GM19438 (cell line): ENCODE measurements at regions not wholly inside any gene's neighbourhood (a gene's known extent, or its start where the extent isn't known, plus 50 kb on each side); places are given as distances from the start of the nearest gene placed in this dataset.

Source experiments
- ATAC-seq: cut with Tn5 transposase; IDR thresholded peaks from one replicate; pipeline ENCODE4 v1.9.1; 2021; ENCODE audit warnings: low read depth; ENCODE audit not compliant: unreplicated experiment

DNA sequence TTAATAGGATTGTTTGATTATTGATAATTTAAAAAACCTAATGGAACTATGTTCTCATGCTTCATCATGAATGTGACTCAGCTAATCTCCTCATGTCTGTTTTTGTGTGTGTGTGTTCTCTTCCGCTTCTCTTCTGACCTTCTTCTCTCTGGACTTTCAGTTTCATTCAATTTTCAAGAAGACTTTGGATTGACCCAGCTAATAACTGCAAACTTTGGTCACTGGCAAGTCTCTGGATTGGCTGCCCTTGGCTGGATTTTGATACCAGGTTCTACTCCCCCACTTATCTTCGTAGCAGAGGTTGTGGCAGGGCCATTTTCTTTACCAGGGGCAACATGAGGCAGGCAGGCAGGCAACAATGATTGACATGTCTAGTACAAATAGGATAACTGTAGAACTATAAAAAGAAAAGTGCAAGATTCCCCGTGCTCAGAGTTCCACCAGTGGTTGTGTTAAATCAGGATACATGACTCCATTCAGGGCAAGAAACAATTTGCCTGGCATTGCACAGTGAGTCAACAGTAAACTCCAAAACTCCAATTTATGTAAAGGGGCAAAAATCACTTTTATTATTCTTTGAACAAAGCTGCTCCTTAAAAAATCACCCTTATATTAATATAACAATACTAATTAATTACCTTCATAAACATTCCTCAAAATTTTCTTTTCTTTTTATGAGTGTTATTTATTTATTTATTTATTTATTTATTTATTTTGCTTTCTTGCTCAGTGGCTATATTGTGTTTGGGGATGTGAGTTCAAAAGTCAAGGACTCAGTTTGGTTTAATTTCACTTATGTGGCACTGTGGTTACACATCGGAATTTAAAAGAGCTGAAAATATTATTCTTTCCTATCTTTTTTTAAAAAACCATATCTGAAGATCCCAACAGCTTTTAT, 167.6 kb downstream of the RND3 start:
- ATAC-seq = no peak

DNA sequence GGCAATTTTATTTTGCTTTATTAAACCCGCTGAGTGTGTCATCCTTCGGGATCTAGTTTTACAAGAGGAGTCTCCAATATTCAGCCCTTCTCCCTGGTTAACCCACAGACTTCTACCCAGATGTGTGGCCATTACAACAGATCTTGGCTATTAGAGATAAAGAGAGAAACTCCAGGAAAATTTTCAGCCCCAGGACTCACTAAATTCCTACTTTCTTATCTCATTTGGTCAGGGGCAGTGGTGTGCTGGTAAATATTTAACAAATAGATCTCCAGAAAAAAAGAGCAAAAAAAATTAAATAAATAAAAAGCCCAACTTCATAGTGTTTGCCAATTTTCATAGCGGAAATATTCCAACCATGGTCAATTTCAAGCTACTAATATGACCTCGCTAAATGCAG, 168.4 kb downstream of the RND3 start:
- ATAC-seq = no peak

DNA sequence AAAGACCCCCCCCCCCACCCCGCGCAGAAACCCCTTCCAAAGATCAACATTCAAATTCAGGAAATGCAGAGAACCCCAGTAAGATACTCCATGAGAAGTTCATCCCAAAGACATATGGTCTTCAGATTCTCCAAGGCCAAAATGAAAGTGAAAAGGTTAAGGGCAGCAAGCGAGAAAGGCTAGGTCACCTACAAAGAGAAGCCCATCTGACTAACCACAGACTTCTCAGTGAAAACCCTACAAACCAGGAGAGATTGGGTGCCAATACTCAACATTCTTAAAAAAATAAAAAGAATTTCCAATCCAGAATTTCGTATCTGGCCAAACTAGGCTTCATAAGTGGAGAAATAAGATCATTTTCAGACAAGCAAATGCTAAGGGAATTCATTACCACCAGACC, 175.2 kb downstream of the RND3 start:
- ATAC-seq = no peak

DNA sequence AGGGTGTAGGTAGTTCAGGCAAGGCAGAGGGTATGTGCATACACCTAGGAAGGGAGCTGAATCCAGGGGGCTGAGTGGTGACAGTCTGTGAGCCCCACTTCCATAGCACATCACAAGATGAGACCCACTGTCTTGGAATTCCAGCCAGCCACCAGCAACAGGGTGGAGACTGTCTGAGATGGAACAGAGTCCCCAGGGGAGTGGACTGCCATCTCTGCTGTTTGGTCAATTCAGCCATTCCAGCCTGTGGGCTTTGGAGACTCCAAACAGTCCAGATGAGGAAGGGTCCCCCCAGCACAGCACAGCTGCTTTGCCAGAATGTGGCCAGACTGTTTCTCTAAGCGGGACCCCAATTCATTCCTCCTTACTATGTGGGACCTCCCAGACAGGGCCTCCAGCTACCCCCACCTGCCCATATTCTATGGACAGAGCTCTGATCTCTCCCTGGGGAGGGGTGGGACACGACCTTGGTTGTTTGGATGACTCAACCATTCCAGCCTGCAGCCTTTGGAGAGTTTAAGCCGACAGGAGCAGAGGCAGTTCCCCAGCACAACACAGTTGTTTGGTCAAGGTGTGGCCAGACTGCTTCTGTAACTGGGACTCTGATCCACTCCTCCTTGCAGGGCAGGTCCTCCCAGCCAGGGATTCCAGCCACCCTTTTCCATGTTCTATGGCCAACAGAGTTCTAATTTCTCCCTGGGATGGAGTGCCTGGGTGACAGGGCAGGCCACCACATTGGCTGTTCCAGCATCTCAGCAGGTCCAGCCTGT, 178.0 kb downstream of the RND3 start:
- ATAC-seq = no peak

DNA sequence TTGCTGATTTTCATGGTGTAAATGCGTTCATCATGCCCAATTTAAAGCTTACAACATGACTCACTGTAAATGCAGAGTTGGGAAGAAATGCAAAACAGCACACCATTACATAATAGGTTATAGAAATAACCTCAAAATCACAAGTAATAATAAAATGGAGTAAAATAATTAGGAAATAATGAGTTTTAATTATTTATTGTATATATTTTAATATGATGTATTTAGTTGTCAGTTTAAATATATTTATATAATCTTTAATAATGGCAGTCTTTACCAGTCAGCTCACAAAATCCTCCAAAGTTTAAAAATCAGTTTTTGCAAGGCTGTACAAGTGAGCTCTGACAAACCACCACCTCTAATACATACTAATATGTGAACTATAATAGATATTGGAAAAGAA, 180.2 kb downstream of the RND3 start:
- no peak for ATAC-seq

DNA sequence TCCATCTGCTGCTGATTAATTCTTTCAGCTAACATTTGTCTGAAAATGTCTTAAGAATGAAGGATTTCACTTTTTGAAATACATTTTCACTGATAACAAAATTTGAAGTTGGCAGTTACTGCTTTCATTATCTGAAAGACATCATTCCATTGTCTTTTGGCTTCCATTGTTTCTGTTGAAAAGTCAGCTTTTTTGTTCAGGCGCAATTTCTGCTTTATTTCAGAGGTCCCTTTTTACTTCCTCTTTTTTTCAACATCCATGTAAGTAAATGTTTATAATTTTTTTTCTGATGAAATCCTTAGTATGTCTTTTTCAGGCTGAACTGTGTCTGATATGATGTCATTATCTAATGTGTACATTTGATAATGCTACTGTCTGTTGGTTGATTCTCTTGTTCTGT, 184.2 kb downstream of the RND3 start:
- no peak for ATAC-seq

DNA sequence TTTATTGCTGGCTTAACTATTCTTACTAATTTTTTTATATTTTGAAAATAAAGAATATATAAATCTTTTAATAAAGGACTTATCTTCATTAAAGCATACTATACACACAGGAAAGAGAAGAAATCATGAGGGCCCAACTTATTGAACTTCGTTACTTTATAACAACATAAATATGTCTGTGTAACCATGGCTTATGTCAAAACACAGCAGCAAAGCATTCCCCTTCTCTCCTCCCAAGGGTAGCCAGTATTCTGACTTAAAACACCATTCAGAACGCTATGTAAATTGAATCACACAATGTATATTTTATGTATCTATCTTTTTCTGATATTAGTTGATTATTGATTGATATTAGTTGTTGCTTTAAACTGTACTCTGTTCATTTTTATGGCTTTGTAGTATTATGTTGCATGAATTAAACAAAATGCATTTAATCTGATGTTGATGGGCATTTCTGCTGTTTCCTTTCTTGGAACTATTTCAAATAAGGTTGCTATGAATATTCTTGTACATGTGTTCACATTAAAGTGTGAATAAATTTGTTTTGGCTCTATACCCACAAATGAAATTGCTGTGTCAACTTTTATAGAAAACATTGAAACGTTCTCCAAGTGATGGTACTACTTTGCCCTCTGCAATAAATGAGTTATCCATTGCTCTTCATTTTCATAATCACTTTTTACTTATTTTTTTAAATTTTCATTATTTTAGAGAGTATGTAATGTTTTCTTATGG, 188.7 kb downstream of the RND3 start:
- ATAC-seq = no peak

DNA sequence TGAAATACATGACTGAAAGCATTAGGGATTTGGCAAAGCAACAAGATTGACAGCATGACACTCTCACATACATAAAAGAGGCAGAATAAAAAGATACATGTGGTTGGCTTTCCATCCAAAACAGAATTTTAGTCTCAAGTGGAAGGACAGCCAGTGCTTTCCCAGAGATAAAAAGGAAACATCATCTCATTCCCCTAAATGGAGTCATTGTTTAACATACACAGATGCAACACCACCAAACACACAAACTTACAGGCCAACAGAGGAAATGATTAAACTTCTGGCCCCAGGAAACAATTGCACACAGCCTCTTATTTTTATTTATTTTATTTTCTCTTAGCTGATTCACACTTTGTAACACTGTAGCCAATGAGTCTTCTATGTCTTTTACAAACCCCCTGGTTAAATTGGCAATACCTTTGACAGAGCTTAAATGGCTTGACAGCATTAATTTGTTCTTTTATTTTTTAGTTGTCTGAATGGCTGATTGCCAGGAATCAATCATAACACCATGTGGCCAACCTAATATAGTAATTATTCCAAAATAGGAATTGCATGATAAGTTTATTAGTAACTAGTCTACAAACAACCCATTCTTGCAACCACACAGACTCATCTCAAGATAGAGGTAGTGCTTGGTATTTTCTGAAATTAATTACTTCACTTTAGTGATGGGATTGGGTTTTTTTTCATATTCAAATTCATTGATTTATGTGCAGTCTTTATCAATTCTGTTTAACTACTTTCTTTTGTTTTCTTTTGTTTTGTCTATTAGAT, 190.5 kb downstream of the RND3 start:
- ATAC-seq = no peak

DNA sequence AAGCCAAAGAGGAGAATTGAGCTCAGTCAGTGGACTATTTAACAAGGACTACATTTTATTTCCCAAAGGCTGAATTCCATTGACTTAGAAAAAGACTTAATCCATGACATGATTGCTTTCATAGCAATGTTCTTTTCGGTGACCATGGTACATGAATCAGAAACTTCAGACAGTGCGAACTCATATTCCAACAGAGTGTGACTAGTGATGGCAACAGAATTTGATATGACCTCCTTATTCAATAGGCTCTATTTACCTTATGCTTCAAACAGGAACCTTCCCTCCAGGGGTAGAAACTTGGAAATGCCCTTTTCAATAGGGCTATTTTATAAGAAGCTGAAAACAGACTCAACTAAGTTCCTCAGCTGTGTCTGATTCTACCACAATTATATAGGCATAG, 191.9 kb downstream of the RND3 start:
- ATAC-seq = no peak

DNA sequence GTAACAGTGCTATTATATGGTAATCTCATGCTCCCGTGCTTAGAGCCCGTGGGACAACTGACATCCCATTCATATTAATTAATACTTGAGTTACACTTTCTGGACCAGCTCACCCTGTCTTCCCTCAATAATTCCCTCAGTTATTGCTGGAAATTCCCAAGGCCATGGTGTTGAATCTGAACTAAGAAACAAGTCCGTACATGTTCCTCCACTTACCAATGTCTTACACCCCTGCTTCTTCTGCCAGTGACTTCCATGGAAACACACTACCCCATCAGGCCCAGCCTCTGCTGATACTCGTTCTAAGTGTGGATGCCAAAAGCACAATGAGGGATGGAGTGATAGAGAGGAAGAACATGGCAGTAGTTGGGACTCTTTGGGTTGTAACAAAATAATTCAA, 193.7 kb downstream of the RND3 start:
- no peak for ATAC-seq

DNA sequence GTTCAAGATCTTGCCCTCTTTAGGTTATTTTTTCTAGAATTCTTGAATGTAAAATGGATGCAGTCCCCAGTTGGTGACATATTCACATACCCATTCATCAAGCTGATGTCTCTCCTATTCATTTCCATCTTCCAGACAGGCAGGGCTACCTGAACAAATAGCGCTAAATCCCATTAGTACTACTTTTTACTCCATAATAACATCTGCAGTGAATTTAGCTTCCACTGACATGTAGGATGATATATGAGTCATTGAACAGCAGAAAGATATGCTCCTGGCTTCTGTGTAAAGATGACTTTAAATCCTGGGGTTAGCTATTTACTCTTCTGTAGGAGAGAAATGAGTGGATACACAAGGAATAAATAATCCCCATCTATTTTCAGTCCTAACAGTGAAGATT, 194.7 kb downstream of the RND3 start:
- no peak for ATAC-seq

DNA sequence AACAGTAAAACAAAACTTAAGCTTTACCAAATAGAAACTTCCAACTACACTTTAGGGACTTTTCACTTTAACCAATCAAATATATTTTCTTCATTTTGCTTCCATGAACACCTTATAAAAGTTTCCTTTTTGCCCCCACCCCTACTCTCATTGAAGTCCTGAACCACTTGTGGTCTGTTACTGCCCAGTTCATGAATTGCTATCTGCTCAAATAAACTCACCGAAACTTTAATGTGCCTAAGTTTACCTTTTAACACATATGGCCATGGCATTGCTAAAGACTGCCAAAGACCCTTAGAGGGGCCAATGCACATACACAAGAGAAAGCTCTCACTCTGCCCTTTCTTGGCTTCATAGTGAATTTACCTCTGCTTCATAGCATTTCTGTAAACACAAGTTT, 195.3 kb downstream of the RND3 start:
- no peak for ATAC-seq

DNA sequence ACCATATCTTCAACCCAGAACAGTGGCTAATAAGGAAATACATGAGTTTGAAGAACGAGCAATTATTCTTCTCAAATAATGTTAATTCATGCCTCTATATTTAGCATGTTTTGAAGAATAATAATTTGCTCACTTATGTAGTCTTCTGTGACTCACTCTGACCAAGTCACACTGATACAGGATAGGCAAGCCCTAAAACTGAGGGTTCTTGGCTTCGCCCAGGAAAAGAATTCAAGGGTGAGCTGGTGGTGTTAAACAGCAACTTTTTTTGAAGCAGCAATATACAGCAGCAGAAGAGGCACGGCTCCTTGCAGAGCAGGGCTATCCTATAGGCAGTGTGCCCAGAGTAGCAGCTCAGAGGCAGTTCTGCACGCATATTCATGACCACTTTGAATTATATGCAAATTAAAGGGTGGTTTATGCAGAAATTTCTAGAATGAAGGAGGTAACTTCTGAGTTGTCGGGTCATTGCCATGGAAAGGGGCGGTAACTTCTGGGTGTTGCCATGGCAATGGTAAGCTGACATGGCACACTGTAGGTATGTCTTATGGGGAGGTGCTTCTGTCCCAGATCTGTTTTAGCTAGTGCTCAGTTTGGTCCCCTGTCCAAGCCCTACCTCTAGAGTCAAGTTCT, 200.6 kb downstream of the RND3 start:
- no peak for ATAC-seq

DNA sequence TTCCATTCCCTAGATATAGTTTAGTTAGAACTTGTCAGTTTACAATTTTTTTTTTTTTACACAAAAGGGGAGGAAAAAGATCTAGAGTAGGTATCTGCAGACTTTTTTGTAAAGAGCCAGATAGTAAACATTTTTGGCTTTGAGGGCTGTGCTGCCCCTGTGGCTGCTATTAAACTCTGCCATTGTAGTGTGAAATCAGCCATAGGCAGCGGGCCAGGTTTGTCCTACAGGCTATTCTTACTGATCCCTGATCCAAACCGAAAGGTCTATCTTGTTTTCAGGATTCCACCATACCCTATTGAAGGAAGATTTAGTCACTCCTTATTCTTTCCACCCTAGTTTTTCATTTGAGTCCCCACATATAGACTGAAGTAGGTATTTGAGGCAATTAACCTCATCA, 203.4 kb downstream of the RND3 start:
- no peak for ATAC-seq

DNA sequence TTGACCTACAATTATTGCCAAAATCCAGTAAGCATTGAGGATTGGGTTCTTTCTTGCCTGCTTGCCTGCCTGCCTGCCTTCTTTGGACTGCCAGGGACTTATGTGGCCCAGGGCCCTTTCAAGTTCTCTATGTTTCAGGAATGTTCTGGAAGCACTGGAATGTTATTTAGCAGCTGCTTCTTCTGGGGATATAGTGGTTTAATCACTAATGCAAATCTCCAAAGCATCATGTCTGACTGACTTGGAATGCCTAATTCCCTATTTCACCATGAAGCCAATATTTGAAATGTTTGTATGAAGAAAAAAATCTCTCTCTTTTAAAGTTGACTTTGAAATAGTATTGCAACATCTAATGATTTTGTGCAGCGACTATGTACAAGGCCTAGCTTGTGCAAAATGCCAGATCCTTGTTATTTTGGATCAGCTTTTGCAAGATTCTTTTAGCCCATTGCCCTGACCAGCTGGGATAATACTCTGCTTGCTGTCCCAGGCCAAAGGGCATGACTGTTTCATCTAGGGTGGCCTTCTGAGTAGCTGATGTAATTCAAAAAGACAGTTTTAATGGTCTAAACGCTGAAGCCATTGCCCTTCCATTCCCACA, 204.6 kb downstream of the RND3 start:
- ATAC-seq = no peak

DNA sequence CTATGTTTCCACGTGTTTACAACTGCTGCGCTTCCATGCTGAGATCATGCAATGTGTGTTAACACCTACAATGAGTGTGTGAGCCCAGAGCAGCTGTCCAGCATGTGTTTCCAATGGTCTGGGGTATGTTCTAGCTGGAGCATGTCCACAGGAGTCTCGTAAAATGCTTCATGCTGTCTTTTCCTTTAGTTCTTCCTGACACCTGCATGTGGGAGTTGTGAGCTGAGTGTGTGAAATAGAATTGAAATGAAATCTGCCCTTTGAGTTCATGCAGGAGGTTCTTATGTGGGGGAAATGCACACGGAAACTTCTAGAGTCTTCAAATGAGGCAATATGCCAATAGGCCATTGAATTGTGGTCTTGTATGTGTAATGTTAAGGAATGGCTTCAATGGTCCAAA, 205.1 kb downstream of the RND3 start:
- no peak for ATAC-seq

DNA sequence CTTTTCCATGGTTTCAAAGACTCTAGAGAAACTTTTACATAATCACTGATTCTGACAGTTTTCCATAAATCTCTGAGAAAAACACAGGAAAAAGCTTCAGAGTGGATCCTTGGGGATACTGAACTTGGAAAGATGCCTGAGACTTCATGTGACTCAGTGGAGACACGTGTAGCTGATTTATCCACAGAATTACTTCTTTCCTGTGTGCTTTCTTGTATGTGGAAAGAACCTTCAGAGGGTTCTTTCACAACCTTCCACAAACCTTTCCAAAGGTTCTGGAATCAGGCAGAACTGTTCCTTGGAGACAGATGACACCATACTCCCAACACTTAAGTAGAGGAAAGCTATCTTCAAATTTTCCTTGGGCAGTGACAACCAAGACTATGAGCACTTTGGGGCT, 207.2 kb downstream of the RND3 start:
- ATAC-seq = no peak

DNA sequence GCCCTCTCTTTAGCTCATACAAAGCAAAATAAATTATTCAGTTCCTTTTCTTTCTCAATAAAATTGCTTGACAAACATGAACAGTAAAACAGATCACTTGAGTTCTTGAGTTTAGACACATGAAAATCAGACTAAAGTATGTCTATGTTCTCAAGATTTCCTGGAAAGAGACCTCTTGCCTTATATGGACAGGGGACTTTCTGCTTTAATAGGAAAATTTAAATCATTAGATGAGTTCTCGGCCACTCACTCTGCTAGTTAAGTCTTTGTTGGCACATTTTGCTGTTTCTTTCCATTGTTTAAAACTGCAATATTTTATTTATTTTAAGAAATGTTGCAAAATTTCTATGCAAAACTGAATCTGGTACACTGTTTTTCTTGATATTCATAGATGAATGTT, 207.8 kb downstream of the RND3 start:
- ATAC-seq = no peak

DNA sequence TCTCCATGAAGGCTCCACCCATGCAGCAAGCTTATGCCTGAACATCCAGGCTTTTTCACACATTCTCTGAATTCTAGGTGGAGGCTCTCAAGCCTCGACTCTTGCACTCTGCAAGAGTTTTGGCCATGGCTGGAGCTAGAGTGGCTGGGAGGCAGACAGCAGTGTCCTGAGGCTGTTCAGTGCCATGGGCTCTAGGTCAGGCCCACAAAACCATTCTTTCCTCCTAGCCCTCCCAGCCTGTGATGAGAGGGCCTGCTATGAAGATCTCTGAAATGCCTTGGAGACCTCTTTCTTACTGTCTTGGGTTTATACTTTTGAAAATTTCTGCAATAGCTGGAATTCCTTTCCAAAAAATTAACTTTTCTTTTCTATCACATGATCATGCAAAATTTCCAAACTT, 210.7 kb downstream of the RND3 start:
- ATAC-seq = no peak

DNA sequence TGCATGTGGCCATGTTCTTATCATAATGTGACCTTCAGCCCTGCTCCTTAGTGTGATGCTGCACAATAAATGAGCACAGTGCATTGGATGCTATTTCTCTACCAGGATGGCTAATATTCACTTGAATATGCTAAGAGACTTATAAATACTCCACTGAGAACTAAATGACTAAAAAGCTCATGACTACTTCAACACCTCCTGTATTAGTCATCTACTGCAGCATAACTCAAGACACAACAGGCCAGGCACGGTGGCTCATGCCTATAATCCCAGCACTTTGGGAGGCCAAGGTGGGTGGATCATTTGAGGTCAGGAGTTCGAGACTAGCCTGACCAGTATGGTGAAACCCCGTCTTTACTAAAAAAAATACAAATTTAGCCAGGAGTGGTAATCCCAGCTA, 213.4 kb downstream of the RND3 start:
- no peak for ATAC-seq
